Loucy (cell line): ENCODE measurements at regions not wholly inside any gene's neighbourhood (a gene's known extent, or its start where the extent isn't known, plus 50 kb on each side); places are given as distances from the start of the nearest gene placed in this dataset.

Source experiments
- H2AFZ ChIP-seq: fragments of 200-600 bp; sonication (generic); 2 replicates; pipeline ENCODE4 v1.6.0; 2016; ENCODE audit warnings: antibody characterized with exemption, mild to moderate bottlenecking, low read length, moderate library complexity
- H3F3A ChIP-seq: fragments of 200-600 bp; 2 replicates; pipeline ENCODE4 v1.6.0; 2016; ENCODE audit warnings: antibody characterized with exemption, low read depth, mild to moderate bottlenecking
- H3K27me3 ChIP-seq: fragments of 200-600 bp; sonication (generic); 2 replicates; pipeline ENCODE4 v1.6.1; 2014; ENCODE audit warnings: low read length, mild to moderate bottlenecking; ENCODE audit not compliant: insufficient read depth, poor library complexity, severe bottlenecking
- H3K36me3 ChIP-seq: fragments of 200-600 bp; sonication (generic); 2 replicates; pipeline ENCODE4 v1.6.1; 2016; ENCODE audit warnings: low read length; ENCODE audit not compliant: insufficient read depth
- H3K4me1 ChIP-seq: fragments of 200-600 bp; sonication (generic); 2 replicates; pipeline ENCODE4 v1.5.1; 2014; ENCODE audit warnings: low read length, mild to moderate bottlenecking; ENCODE audit not compliant: insufficient read depth, poor library complexity, severe bottlenecking
- H3K4me2 ChIP-seq: fragments of 200-600 bp; sonication (generic); 2 replicates; pipeline ENCODE4 v1.6.0; 2014; ENCODE audit warnings: antibody characterized with exemption, low read length, low read depth, mild to moderate bottlenecking; ENCODE audit not compliant: poor library complexity, severe bottlenecking
- H3K4me3 ChIP-seq: fragments of 200-600 bp; sonication (generic); 2 replicates; pipeline ENCODE4 v1.5.1; 2014; ENCODE audit warnings: low read length, mild to moderate bottlenecking, mixed read lengths; ENCODE audit not compliant: poor library complexity, severe bottlenecking
- H3K79me2 ChIP-seq: fragments of 200-600 bp; sonication (generic); 2 replicates; pipeline ENCODE4 v1.6.1; 2014; ENCODE audit warnings: low read length; ENCODE audit not compliant: insufficient read depth
- H3K9ac ChIP-seq: fragments of 200-600 bp; sonication (generic); 2 replicates; pipeline ENCODE4 v1.6.0; 2014; ENCODE audit warnings: mild to moderate bottlenecking, low read depth, low read length, moderate library complexity; ENCODE audit not compliant: poor library complexity, severe bottlenecking
- H3K9me2 ChIP-seq: fragments of 200-600 bp; sonication (generic); replicated peaks from 2 replicates; pipeline ENCODE4 v1.6.1; 2016; ENCODE audit warnings: low read depth, low read length, mixed read lengths
- H3K9me3 ChIP-seq: fragments of 200-600 bp; sonication (generic); 2 replicates; pipeline ENCODE4 v1.6.1; 2014; ENCODE audit warnings: mild to moderate bottlenecking, antibody characterized with exemption, low read length, low read depth; ENCODE audit not compliant: insufficient read depth
- H4K20me1 ChIP-seq: fragments of 200-600 bp; sonication (generic); 2 replicates; pipeline ENCODE4 v1.6.0; 2014; ENCODE audit warnings: antibody characterized with exemption, low read length, mild to moderate bottlenecking; ENCODE audit not compliant: insufficient read depth, poor library complexity, severe bottlenecking
- EZH2phosphoT487 ChIP-seq: fragments of 200-600 bp; IDR thresholded peaks from 2 replicates; pipeline ENCODE4 v1.6.1; 2018; ENCODE audit warnings: antibody characterized with exemption, mild to moderate bottlenecking, moderate library complexity, borderline replicate concordance
- TF ChIP-seq, protein P1 (sequence below): fragments of 200-600 bp; sonication (generic); conservative IDR thresholded peaks from 2 replicates; pipeline ENCODE4 v1.5.1; 2014; ENCODE audit warnings: mild to moderate bottlenecking, antibody characterized with exemption, low read length

DNA sequence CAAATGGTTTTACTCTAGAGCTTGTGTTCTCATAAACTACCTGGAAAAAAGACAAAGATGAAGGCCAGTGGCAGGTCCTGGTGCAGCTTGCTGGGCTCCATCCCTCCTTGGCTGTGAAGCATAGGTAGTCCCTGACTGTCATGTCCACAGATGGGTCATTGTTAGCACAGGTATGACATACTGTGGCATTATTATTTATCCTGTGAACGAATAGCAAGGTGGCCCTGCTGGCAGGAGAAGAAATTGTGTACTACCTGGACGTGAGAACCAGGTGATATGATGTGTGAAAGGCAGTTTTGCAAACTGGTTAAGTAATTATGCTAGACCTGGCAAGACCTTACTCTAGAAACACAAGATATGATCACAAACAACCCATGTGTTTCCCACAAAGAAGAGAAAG, 63.9 kb downstream of the CCDC71L start:
- Histone ChIP-seq H2AFZ (peak overlapping the region; percentile 18; the same call in 1 of the 2 replicates), H3K9me2 (no peaks in the 10 kb centered on the region), H3K9me3 (no peaks in the 10 kb centered on the region), H4K20me1 (no peaks in the 10 kb centered on the region), H3K27me3 (no peaks in the 10 kb centered on the region), H3K4me3 (no peak overlapping the region), H3K79me2 (no peaks in the 10 kb centered on the region), H3F3A (no peaks in the 10 kb centered on the region), H3K4me2 (no peak overlapping the region), H3K36me3 (no peaks in the 10 kb centered on the region), H3K9ac (no peak overlapping the region), H3K4me1 (no peaks in the 10 kb centered on the region)
- no peak for TF ChIP-seq EZH2phosphoT487
- TF ChIP-seq, protein P1, sequence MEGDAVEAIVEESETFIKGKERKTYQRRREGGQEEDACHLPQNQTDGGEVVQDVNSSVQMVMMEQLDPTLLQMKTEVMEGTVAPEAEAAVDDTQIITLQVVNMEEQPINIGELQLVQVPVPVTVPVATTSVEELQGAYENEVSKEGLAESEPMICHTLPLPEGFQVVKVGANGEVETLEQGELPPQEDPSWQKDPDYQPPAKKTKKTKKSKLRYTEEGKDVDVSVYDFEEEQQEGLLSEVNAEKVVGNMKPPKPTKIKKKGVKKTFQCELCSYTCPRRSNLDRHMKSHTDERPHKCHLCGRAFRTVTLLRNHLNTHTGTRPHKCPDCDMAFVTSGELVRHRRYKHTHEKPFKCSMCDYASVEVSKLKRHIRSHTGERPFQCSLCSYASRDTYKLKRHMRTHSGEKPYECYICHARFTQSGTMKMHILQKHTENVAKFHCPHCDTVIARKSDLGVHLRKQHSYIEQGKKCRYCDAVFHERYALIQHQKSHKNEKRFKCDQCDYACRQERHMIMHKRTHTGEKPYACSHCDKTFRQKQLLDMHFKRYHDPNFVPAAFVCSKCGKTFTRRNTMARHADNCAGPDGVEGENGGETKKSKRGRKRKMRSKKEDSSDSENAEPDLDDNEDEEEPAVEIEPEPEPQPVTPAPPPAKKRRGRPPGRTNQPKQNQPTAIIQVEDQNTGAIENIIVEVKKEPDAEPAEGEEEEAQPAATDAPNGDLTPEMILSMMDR, result no peak

DNA sequence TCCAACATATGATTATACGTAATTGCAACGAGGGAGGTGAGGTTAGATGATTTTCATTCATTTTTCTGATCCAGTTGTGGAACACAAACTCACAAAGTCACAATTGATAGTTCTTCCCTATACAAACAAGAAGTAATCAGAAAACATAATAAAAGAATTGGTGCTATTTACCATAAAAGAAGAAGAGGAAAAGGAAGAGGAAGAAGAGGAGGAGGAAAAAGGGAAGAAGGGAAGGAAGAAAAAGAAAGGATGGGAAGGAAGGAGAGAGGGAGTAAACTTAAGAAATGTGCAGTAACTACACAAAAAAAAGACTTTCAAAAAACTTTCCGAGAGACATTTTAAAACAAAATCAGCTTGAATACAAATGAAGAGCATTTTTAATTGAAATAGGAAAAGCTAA, 65.0 kb downstream of the CCDC71L start:
- H3K79me2 ChIP-seq, result no peaks in the 10 kb centered on the region
- H3K36me3 ChIP-seq, result no peaks in the 10 kb centered on the region
- H3K9me2 ChIP-seq, result no peaks in the 10 kb centered on the region
- H3K9ac ChIP-seq, result no peak overlapping the region
- H2AFZ ChIP-seq, result no peak overlapping the region
- no peak overlapping the region for H3K4me3 ChIP-seq
- H3K27me3 ChIP-seq, result no peaks in the 10 kb centered on the region
- no peaks in the 10 kb centered on the region for H3K4me1 ChIP-seq
- H3F3A ChIP-seq, result no peaks in the 10 kb centered on the region
- no peaks in the 10 kb centered on the region for H3K9me3 ChIP-seq
- no peak for TF ChIP-seq EZH2phosphoT487
- TF ChIP-seq, protein P1, result no peak
- no peaks in the 10 kb centered on the region for H4K20me1 ChIP-seq
- no peak overlapping the region for H3K4me2 ChIP-seq

DNA sequence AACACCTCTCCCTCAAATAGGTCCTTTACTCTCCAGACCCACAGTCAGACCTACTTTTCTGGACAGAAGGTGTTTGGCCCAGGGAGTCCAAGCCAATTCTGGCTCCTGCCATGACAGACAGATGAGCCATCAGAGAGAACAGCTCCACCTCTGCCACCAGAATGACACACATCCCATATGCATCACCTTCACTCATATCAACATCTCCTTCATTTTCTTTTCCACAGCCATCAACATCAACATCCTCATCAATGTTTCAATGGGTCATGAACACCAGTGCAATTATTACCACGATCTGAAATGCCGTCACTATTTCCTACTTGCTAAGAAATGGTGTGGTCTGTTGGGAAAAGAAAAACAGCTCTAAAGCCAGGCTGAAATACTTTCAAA, 67.9 kb downstream of the CCDC71L start:
- TF ChIP-seq, protein P1, result no peak
- TF ChIP-seq EZH2phosphoT487, result no peak
- Histone ChIP-seq H3K79me2 (no peaks in the 10 kb centered on the region), H3K36me3 (no peaks in the 10 kb centered on the region), H3K4me3 (no peak overlapping the region), H3K9ac (no peak overlapping the region), H3F3A (no peaks in the 10 kb centered on the region), H4K20me1 (no peaks in the 10 kb centered on the region), H2AFZ (no peak overlapping the region), H3K4me1 (peaks cover 14% of the 10 kb centered on the region), H3K9me2 (no peaks in the 10 kb centered on the region), H3K27me3 (no peaks in the 10 kb centered on the region), H3K4me2 (no peak overlapping the region), H3K9me3 (no peaks in the 10 kb centered on the region)
